NB4 (cell line): ENCODE measurements at regions not wholly inside any gene's neighbourhood (a gene's known extent, or its start where the extent isn't known, plus 50 kb on each side); places are given as distances from the start of the nearest gene placed in this dataset.

Source experiments
- CTCF ChIP-seq: IDR thresholded peaks from one replicate; pipeline ENCODE4 v1.5.1; 2012; ENCODE audit warnings: low read depth, low read length
- MAX ChIP-seq: IDR thresholded peaks from 2 replicates; pipeline ENCODE4 v1.6.1; 2011; ENCODE audit warnings: low read depth, low read length
- POLR2A ChIP-seq: IDR thresholded peaks from 2 replicates; pipeline ENCODE4 v1.6.1; 2011; ENCODE audit warnings: mild to moderate bottlenecking; ENCODE audit not compliant: insufficient read length; ENCODE audit errors: extremely low read depth

GRCh38 chr2:207315131-207315530 is 149.4 kb upstream of the KLF7 start:
- no peak for TF ChIP-seq CTCF
- no peak for TF ChIP-seq POLR2A
- no peak for TF ChIP-seq MAX
